ENCODE measurements at regions not wholly inside any gene's neighbourhood (a gene's known extent, or its start where the extent isn't known, plus 50 kb on each side); places are given as distances from the start of the nearest gene placed in this dataset.

DNA sequence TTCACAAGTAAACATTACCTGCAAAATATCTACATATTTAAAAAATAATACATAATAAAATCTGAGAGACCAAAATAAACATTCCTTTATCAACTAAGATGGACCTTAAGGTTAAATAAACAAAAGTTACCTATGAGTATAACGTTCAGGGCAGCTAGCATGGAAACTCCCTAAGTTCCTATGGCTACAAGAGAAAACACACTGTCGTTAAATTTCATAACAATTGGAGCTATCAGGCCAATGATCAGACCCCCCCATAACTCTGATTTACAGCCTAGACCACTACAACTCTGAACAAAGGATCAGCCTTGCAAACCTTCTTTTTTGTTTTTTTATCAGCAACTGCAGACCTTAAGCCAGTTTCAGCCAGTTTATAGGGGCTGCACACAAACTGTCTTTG is 1418.4 kb downstream of the PCDH18 start:
- DNase-seq (ENCODE audit: low spot score): no peak

GRCh38 chr4:136112116-136112515 is 1420.2 kb downstream of the PCDH18 start:
- DNase-seq (ENCODE audit: low spot score): no peak

- DNase-seq (ENCODE audit: low spot score): no peak
Measured at GRCh38 chr4:136106753-136107152, 1425.5 kb downstream of the PCDH18 start.

DNA sequence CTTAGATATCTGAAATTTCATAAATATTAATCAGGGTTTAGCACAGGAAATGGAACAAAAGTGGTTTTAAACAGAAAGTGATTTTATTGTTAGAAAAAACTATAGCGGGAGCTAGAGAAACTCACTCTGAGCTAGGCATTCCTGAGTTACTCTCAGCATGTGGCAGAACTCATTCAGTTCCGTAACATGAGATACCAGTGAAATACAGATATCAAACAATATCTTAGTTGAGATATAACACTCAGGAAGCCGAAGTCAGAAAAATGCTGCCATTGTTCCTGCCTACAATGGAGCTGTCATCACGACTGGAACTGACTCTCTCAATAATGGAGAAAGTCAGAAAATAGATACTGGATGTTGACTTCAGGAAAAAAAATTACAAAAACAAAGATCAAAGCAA is 1428.7 kb downstream of the PCDH18 start:
- DNase-seq (ENCODE audit: low spot score): no peak

GRCh38 chr4:136097676-136098075 is 1434.6 kb downstream of the PCDH18 start:
- no peak for DNase-seq (ENCODE audit: low spot score)

GRCh38 chr4:136088211-136088867 is 1444.0 kb downstream of the PCDH18 start:
- no peak for DNase-seq (ENCODE audit: low spot score)

- DNase-seq (ENCODE audit: low spot score): no peak
Measured at GRCh38 chr4:136078976-136079375, 1453.3 kb downstream of the PCDH18 start.

DNA sequence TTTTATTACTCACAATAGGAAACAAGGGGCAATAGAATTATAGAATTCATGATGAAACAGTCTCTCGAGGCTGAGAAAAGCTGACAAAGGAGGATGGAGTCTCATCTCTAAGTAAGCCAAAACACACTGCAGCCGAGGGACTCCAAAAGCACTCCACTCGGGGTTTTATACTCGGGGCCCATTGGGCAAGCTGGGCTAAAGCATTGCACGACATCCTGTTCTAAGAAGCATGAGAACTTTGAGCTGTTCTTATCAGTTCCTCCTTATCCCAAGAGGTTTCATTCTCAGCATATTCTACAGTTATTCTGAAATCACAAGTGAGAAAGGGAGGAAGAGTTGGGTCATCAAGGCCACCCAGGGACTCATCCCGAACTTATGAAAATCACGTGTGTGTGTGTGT is 1475.5 kb downstream of the PCDH18 start:
- no peak for DNase-seq (ENCODE audit: low spot score)

DNA sequence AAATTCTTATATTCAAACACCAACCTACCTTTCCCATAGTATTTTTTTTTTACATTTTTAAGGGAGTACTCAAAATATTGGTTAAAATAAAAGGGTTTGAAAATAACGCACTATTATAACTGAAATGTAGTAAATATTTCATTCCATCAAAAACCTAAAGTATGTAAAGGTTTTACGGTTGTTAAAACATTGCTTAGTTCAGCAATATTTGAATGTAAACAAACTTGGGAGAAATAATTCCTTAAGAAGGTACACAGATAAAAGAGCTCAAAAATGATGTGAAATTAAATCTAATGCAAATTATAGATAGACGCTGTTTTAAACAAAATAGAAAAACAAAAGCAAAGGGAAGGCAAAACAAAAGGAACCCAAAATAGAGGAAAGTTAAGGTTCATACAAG is 1476.9 kb downstream of the PCDH18 start:
- DNase-seq (ENCODE audit: low spot score): no peak

DNA sequence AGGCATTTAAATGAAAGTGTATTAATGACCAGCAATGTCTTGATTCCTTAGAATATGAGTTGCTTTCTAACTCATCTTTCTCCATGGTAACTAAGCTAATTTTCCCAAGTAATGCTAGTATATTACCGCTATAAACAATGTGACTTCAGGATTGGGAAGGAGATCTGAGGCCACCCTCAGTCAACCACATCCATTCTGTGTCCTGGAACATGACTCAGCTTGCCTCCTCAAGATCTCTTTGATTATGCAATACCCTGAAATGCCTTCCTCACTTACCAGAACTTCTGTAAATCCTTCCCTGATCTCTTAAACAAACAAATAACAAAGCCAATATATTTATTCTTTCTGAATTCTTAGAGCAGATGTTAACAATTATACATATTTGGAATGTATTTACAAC is 1495.5 kb downstream of the PCDH18 start:
- DNase-seq (ENCODE audit: low spot score): no peak

GRCh38 chr4:136032391-136032790 is 1499.9 kb downstream of the PCDH18 start:
- DNase-seq (ENCODE audit: low spot score): no peak

DNA sequence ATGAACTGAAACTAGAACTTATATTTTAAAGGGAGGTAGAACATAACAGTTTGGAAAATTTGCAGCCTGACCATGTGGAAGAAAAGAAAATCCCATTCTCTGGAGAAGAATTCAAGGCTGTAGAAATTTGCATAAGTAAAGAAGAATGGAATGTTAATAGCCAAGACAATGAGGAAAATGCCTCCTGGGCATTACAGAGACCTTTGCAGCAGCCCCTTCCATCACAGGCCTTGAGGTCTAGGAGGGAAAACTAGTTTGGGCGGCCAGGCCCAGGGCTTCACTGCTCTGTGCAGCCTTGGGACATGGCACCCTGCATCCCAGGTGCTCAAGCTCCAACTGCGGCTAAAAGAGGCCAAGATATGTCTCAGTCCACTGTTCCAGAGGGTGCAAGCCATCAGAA is 1506.8 kb downstream of the PCDH18 start:
- DNase-seq (ENCODE audit: low spot score): no peak

DNA sequence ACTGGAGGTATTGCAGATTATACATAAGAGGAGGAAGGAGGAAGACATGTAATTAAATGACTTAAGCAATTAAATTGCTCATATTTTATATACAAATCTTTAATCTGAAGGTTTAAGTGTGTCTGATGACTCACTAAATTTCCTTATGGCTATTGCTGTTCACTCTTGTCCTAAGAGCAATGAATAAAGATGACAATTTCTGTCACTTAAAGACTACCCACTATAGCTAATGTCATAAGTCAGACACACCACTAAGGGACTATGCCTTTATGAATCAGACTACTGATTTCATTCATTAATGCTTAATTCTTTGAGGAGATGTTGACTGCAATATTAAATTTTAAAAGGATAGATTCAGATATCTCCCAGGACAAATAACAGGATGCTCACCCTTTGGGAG is 1514.7 kb downstream of the PCDH18 start:
- no peak for DNase-seq (ENCODE audit: low spot score)

GRCh38 chr4:136012220-136012619 is 1520.1 kb downstream of the PCDH18 start:
- DNase-seq (ENCODE audit: low spot score): peak; percentile 69

DNA sequence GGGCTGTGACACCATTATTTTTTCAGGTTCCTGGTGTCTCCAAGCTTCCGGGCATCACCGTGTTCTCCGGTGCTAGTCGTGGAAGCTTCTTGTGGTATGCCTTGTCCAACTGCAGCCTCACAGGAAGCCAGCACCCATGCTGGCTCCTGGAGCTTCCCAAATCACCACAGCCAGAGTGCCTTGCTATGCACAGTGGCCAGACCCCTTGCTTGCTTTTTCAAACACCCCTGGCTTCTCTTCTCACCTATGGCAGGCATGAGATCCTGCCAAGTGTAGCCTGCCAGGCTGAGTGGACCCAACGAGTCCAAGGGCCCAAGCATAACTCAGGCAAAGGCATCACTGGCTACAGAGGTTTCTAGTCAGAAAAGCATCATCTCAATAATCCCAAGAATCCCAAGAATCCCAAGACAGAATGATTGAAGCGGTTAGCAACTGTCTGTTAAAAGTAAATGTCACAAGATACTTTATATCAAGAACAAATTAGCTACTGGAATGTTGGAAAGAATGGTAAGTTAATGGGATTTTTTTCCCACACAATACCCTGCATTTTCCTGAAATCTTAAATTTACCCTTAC is 1522.9 kb downstream of the PCDH18 start:
- no peak for DNase-seq (ENCODE audit: low spot score)

DNA sequence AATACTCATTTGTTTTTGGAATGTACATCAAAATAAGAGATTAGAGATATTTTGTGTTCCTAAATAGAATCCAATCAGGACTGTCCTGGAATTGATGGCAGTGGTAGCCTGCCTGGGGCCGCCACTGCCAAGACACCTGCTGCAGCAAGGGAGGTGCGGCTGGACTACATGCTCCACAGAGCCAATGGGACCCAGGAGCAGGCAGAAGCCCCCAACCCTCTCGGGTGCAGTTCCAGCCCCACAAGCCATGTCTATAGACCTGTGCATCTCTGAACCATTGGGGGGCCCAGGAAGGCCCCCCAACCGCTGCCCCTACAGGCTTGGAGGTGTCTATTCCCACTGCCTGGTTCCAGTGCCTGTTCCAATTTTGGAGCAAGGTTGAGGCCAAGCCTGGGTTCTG is 1524.3 kb downstream of the PCDH18 start:
- no peak for DNase-seq (ENCODE audit: low spot score)

- no peak for DNase-seq (ENCODE audit: low spot score)
Measured at GRCh38 chr4:136002316-136002715, 1530.0 kb downstream of the PCDH18 start.

DNA sequence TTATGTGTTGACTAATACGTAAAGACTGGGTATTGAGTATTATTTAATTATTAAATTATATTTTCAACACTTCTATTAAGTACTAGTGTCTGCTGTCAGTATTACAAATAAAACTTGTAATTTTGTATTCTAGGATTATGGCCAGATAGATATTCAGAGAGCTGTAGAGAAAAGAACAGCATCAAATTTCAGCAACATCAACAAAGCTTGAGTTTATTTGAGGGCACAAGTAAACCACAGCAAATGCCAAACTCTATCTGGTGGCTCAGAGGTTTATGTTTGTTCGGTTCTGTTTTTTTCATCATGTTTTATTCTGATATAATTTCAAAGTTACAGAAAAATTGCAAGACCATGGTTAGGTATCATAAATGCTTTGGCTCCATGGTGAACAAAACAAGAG is 1530.5 kb downstream of the PCDH18 start:
- DNase-seq (ENCODE audit: low spot score): no peak

- no peak for DNase-seq (ENCODE audit: low spot score)
Measured at GRCh38 chr4:136000246-136000645, 1532.0 kb downstream of the PCDH18 start.

GRCh38 chr4:135994360-135994759 is 1537.9 kb downstream of the PCDH18 start:
- DNase-seq (ENCODE audit: low spot score): no peak

- no peak for DNase-seq (ENCODE audit: low spot score)
Measured at GRCh38 chr4:135976860-135977259, 1555.4 kb downstream of the PCDH18 start.

DNA sequence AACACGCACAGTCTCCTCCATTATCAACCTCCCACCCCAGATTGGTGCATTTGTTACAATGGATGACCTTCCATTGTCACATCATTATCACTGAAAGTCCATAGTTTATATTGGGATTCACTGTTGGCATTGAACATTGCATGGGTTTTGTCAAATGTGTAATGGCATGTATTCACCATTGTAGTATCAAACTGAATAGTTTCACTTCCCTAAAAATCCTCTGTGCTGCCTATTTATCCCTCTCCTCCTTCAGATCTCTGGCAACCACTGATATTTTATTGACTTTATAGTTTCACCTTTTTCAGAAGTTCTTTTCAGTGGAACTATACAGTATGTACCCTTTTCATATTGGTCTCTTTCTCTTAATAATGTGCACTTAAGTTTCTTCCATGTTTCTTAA is 1565.4 kb downstream of the PCDH18 start:
- no peak for DNase-seq (ENCODE audit: low spot score)

DNA sequence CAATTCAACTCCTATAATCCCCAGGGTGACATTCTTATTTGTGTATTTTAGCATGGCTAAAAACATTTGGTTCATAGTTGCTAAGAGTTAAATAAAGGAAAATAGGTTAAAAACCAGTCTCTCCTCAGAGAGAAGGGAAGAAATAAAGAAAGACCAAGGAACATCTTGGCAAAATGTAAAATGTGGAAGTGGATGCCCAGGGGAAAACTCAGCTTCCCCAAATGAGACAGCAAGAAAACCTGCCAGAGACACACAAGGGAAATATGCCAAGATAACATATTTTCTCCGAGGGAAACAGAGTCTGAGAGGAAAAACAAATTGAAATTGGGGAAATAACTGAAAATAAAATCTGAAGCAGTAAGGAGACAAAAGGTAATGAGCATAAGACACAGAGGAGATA is 1569.3 kb downstream of the PCDH18 start:
- no peak for DNase-seq (ENCODE audit: low spot score)

GRCh38 chr4:135949931-135950330 is 1582.4 kb downstream of the PCDH18 start:
- no peak for DNase-seq (ENCODE audit: low spot score)

All from umbilical cord (tissue), 1 donor.